GM12878 (cell line): ENCODE measurements at regions not wholly inside any gene's neighbourhood (a gene's known extent, or its start where the extent isn't known, plus 50 kb on each side); places are given as distances from the start of the nearest gene placed in this dataset.

Experiments used
- ATF7 ChIP-seq: fragments of 450-650 bp; IDR thresholded peaks from 2 replicates; pipeline ENCODE4 v1.6.1; 2016; ENCODE audit warnings: low read depth, mild to moderate bottlenecking
- BHLHE40 ChIP-seq, 2 experiments: fragments of 450-650 bp in 1 of 2; IDR thresholded peaks; 2 replicates each; pipeline ENCODE4 v1.6.1; 2011 to 2017; ENCODE audit warnings: low read depth in 2 of 2, borderline replicate concordance in 1 of 2, improper control_type of control experiment in 1 of 2, low read length in 1 of 2, mild to moderate bottlenecking in 1 of 2
- CBX3 ChIP-seq: fragments of 200-600 bp; sonication (generic); IDR thresholded peaks from 2 replicates; pipeline ENCODE4 v1.6.1; 2016; ENCODE audit warnings: low read depth, borderline replicate concordance
- CREB1 ChIP-seq: IDR thresholded peaks from 2 replicates; pipeline ENCODE4 v1.6.1; 2012; ENCODE audit warnings: low read depth, mild to moderate bottlenecking, inconsistent platforms
- EED ChIP-seq: sonication (generic); IDR thresholded peaks from 2 replicates; pipeline ENCODE4 v1.6.1; 2016; ENCODE audit warnings: antibody characterized with exemption, low read depth
- GATAD2B ChIP-seq: fragments of 450-650 bp; conservative IDR thresholded peaks from 2 replicates; pipeline ENCODE4 v1.6.1; 2017; ENCODE audit warnings: low read depth, mild to moderate bottlenecking, moderate library complexity
- MTA3 ChIP-seq: IDR thresholded peaks from 2 replicates; pipeline ENCODE4 v1.6.1; 2012; ENCODE audit warnings: low read length, inconsistent platforms, borderline replicate concordance
- RAD51 ChIP-seq: fragments of 450-650 bp; IDR thresholded peaks from 2 replicates; pipeline ENCODE4 v1.6.1; 2016; ENCODE audit warnings: moderate library complexity, mild to moderate bottlenecking, inconsistent platforms
- SMAD5 ChIP-seq: IDR thresholded peaks from 2 replicates; pipeline ENCODE4 v1.6.1; 2016; ENCODE audit warnings: antibody characterized with exemption, low read depth
- USF2 ChIP-seq: IDR thresholded peaks from 2 replicates; pipeline ENCODE4 v1.6.1; 2011; ENCODE audit warnings: low read depth, low read length, improper control_type of control experiment, borderline replicate concordance
- YY1 ChIP-seq: IDR thresholded peaks from 2 replicates; pipeline ENCODE4 v1.6.1; 2011; ENCODE audit warnings: low read depth, mild to moderate bottlenecking, low read length
- ZBTB4 ChIP-seq: fragments of 450-650 bp; formaldehyde crosslinking; IDR thresholded peaks from 2 replicates; pipeline ENCODE4 v1.4.0; 2022; ENCODE audit warnings: mild to moderate bottlenecking, moderate library complexity
- ZNF687 ChIP-seq: fragments of 450-650 bp; IDR thresholded peaks from 2 replicates; pipeline ENCODE4 v1.6.1; 2017; ENCODE audit warnings: mild to moderate bottlenecking, moderate library complexity

GRCh38 chr7:94179466-94179865 lies 175.3 kb upstream of the BET1 start (continued):
- TF ChIP-seq ZNF687 (no peak), ZBTB4 (no peak), CREB1 (no peak), CBX3 (no peak), ATF7 (no peak), YY1 (no peak), USF2 (no peak), BHLHE40 (IDR thresholded peaks at IDR 0.05; ENCODE audit: borderline replicate concordance in 1 of 2, low read depth in 2 of 2, low read length in 1 of 2) (no peak), SMAD5 (no peak), MTA3 (no peak), EED (no peak), RAD51 (no peak), GATAD2B (no peak)
